Osteoblast (primary cell): ENCODE measurements at regions not wholly inside any gene's neighbourhood (a gene's known extent, or its start where the extent isn't known, plus 50 kb on each side); places are given as distances from the start of the nearest gene placed in this dataset.

Experiments used
- DNase-seq: peaks from one replicate; pipeline ENCODE4 v3.0.0; 2011; ENCODE audit warnings: low spot score, mixed read lengths; ENCODE audit not compliant: insufficient read length; ENCODE audit errors: missing footprints
- H2AFZ ChIP-seq: 2 replicates; pipeline ENCODE4 v1.6.0; 2011; ENCODE audit warnings: mild to moderate bottlenecking, low read length
- H3K27ac ChIP-seq: 2 replicates; pipeline ENCODE4 v1.5.1; 2011; ENCODE audit warnings: mild to moderate bottlenecking, low read depth, low read length, moderate library complexity
- H3K27me3 ChIP-seq: 2 replicates; pipeline ENCODE4 v1.6.0; 2012; ENCODE audit warnings: mild to moderate bottlenecking, control low read depth, inconsistent platforms, low read length, moderate library complexity; ENCODE audit not compliant: insufficient read depth
- H3K36me3 ChIP-seq: 2 replicates; pipeline ENCODE4 v1.5.1; 2011; ENCODE audit warnings: mild to moderate bottlenecking, low read length, control low read depth, moderate library complexity; ENCODE audit not compliant: insufficient read depth
- H3K4me1 ChIP-seq: 2 replicates; pipeline ENCODE4 v1.5.1; 2011; ENCODE audit warnings: mild to moderate bottlenecking, low read length, control low read depth, moderate library complexity; ENCODE audit not compliant: insufficient read depth
- H3K4me2 ChIP-seq: 2 replicates; pipeline ENCODE4 v1.6.0; 2011; ENCODE audit warnings: mild to moderate bottlenecking, low read length; ENCODE audit not compliant: insufficient read depth
- H3K4me3 ChIP-seq: fragments of 200-600 bp; sonication (generic); 3 replicates; pipeline ENCODE4 v1.5.1; 2012; ENCODE audit warnings: mild to moderate bottlenecking, low read length, inconsistent platforms; ENCODE audit not compliant: insufficient read depth
- H3K79me2 ChIP-seq: 2 replicates; pipeline ENCODE4 v1.6.0; 2012; ENCODE audit warnings: mild to moderate bottlenecking, low read length, control low read depth, inconsistent platforms; ENCODE audit not compliant: insufficient read depth
- H3K9me3 ChIP-seq: 2 replicates; pipeline ENCODE4 v1.5.1; 2011; ENCODE audit warnings: low read depth, low read length, control low read depth
- H4K20me1 ChIP-seq: 2 replicates; pipeline ENCODE4 v1.6.0; 2012; ENCODE audit warnings: mild to moderate bottlenecking, low read length, control low read depth; ENCODE audit not compliant: insufficient read depth
- CTCF ChIP-seq: IDR thresholded peaks from 2 replicates; pipeline ENCODE4 v1.5.1; 2011; ENCODE audit warnings: mild to moderate bottlenecking, low read depth, low read length, moderate library complexity; ENCODE audit errors: extremely low read depth

GRCh38 chr3:194284351-194284750 lies 66.8 kb downstream of the CPN2 start:
- DNase-seq, result no peak
- no peaks in the 10 kb centered on the region for H3K79me2 ChIP-seq
- H3K4me2 ChIP-seq, result no peak overlapping the region
- H3K27me3 ChIP-seq, result peaks cover 28% of the 10 kb centered on the region
- no peaks in the 10 kb centered on the region for H4K20me1 ChIP-seq
- H2AFZ ChIP-seq, result no peak overlapping the region
- H3K27ac ChIP-seq, result no peak overlapping the region
- no peak for TF ChIP-seq CTCF
- H3K9me3 ChIP-seq, result no peaks in the 10 kb centered on the region
- H3K36me3 ChIP-seq, result no peaks in the 10 kb centered on the region
- peaks cover 11% of the 10 kb centered on the region for H3K4me1 ChIP-seq
- H3K4me3 ChIP-seq, result no peak overlapping the region

- peak; percentile 47 for DNase-seq
- peak overlapping the region; percentile 68 for H3K4me2 ChIP-seq
- no peaks in the 10 kb centered on the region for H3K79me2 ChIP-seq
- H3K4me3 ChIP-seq, result peak overlapping the region; percentile 20
- H3K27ac ChIP-seq, result no peak overlapping the region
- no peaks in the 10 kb centered on the region for H3K9me3 ChIP-seq
- peaks cover 32% of the 10 kb centered on the region for H3K27me3 ChIP-seq
- peaks cover 11% of the 10 kb centered on the region for H3K4me1 ChIP-seq
- no peaks in the 10 kb centered on the region for H4K20me1 ChIP-seq
- H3K36me3 ChIP-seq, result no peaks in the 10 kb centered on the region
- no peak for TF ChIP-seq CTCF
- no peak overlapping the region for H2AFZ ChIP-seq
These were observed 65.9 kb downstream of the CPN2 start for GRCh38 chr3:194285024-194285849.

- Histone ChIP-seq H3K36me3 (no peaks in the 10 kb centered on the region), H4K20me1 (no peaks in the 10 kb centered on the region), H3K27me3 (peaks cover 36% of the 10 kb centered on the region), H3K4me3 (no peak overlapping the region), H3K4me2 (peak overlapping the region; percentile 68), H3K4me1 (peaks cover 11% of the 10 kb centered on the region), H2AFZ (no peak overlapping the region), H3K27ac (no peak overlapping the region), H3K79me2 (no peaks in the 10 kb centered on the region), H3K9me3 (no peaks in the 10 kb centered on the region)
- DNase-seq, result peak; percentile 58
- TF ChIP-seq CTCF, result no peak
These were observed 65.3 kb downstream of the CPN2 start for GRCh38 chr3:194285850-194286197.

GRCh38 chr3:194286375-194287146 lies 64.6 kb downstream of the CPN2 start:
- Histone ChIP-seq H3K4me1 (peaks cover 11% of the 10 kb centered on the region), H3K27me3 (peaks cover 36% of the 10 kb centered on the region), H3K79me2 (no peaks in the 10 kb centered on the region), H3K36me3 (no peaks in the 10 kb centered on the region), H3K4me2 (no peak overlapping the region), H4K20me1 (no peaks in the 10 kb centered on the region), H2AFZ (no peak overlapping the region), H3K4me3 (no peak overlapping the region), H3K27ac (no peak overlapping the region), H3K9me3 (no peaks in the 10 kb centered on the region)
- no peak for DNase-seq
- TF ChIP-seq CTCF, result no peak
